ENCODE measurements at regions not wholly inside any gene's neighbourhood (a gene's known extent, or its start where the extent isn't known, plus 50 kb on each side); places are given as distances from the start of the nearest gene placed in this dataset.
"Not testable (repeated sequence)": the region's sequence is repeated elsewhere in the genome, so short reads cannot be mapped to it uniquely, and the experiment has no call there.

DNA sequence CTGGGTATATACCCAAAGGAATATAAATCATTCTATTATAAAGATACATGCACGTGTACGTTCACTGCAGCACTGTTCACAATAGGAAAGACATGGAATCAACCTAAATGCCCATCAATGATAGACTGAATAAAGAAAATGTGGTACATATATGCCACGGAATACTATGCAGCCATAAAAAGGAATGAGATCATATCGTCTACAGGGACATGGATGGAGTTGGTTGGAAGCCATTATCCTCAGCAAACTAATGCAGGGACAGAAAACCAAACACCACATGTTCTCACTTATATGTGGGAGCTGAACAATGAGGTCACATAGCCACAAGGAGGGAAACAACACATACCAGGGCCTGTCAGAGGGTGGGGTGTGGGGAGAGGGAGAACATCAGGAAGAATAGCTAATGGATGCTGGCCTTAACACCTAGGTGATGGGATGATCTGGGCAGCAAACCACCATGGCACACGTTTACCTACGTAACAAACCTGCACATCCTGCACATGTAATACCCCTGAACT lies 77.8 kb downstream of the CAMK2N1 start:
- TF ChIP-seq, protein P1, sequence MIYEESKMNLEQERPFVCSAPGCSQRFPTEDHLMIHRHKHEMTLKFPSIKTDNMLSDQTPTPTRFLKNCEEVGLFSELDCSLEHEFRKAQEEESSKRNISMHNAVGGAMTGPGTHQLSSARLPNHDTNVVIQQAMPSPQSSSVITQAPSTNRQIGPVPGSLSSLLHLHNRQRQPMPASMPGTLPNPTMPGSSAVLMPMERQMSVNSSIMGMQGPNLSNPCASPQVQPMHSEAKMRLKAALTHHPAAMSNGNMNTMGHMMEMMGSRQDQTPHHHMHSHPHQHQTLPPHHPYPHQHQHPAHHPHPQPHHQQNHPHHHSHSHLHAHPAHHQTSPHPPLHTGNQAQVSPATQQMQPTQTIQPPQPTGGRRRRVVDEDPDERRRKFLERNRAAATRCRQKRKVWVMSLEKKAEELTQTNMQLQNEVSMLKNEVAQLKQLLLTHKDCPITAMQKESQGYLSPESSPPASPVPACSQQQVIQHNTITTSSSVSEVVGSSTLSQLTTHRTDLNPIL (CRISPR knock-in tag; IDR thresholded peaks at IDR 0.05; ENCODE audit: low read depth) = not testable (repeated sequence)
- not testable (repeated sequence) for TF ChIP-seq BACH2 (CRISPR knock-in tag; IDR thresholded peaks at IDR 0.05; ENCODE audit: borderline replicate concordance); ARNTL (CRISPR knock-in tag; IDR thresholded peaks at IDR 0.05; ENCODE audit: borderline replicate concordance, low read depth); PATZ1 (CRISPR knock-in tag; IDR thresholded peaks at IDR 0.05; ENCODE audit: borderline replicate concordance); ZFP3 (CRISPR knock-in tag; IDR thresholded peaks at IDR 0.05); RARB (CRISPR knock-in tag; IDR thresholded peaks at IDR 0.05); TCF4 (CRISPR knock-in tag; IDR thresholded peaks at IDR 0.05; ENCODE audit: borderline replicate concordance)
